ENCODE measurements at regions not wholly inside any gene's neighbourhood (a gene's known extent, or its start where the extent isn't known, plus 50 kb on each side); places are given as distances from the start of the nearest gene placed in this dataset.

- DNase-seq (ENCODE audit: low read depth in 1 of 2, low spot score in 1 of 2): no peak
These were observed 332.6 kb downstream of the SLC16A7 start for GRCh38 chr12:59928416-59928815.

DNA sequence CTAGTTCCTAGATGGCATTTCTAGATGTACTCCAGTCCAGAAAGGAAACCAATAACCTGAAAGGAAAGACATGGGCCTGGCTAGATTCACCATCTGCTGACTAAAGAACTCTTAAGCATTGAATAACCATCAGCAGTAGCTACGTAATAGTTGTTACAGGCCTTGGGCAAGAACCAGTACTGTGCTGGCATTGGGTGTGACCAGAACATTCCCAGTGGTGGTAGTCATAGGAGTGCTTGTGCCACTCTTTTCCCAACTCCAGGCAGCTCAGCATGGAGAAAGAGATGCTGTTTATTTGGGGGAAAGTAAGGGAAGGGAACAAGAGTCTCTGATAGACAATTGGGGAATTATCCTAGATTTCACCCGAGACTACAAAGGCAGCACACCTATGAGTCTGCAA is 333.3 kb downstream of the SLC16A7 start:
- no peak for DNase-seq (ENCODE audit: low read depth in 1 of 2, low spot score in 1 of 2)

DNA sequence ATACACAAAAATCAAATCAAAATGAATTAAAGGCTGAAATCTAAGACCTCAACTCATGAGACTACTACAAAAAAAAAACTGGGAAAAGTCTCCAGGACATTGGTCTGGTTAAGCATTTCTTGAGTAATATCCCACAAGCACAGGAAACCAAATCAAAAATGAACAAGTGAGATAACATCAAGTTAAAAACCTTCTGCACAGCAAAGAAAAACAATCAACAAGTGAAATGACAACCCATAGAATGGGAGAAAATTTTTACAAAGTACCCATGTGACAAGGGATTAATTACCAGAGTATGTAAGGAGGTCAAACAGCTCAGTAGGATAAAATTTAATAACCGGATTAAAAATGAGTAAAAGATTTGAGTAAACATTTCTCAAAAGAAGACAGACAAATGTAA is 338.7 kb downstream of the SLC16A7 start:
- DNase-seq (ENCODE audit: low read depth in 1 of 2, low spot score in 1 of 2): no peak

DNA sequence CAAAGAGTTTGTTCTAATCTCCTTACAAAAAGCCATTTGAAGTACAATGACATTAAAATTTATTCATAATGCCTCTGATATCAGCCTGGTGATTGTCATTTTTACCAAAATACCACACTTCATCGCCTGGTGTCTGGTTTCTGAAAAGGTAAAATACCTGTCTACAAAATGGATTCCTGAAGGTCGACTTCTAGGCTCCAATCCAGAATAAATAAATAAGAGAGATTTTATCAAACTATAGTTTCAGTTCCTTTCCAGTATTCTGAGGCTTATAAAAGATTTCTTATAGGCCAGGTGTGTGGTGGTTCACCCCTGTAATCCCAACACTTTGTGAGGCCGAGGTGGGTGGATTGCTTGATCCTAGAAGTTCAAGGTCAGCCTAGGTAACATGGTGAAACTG is 340.7 kb downstream of the SLC16A7 start:
- DNase-seq (ENCODE audit: low read depth in 1 of 2, low spot score in 1 of 2): no peak

- DNase-seq (ENCODE audit: low read depth in 1 of 2, low spot score in 1 of 2): no peak
These were observed 341.3 kb downstream of the SLC16A7 start for GRCh38 chr12:59937148-59937547.

- DNase-seq (ENCODE audit: low read depth in 1 of 2, low spot score in 1 of 2): no peak
These were observed 342.5 kb downstream of the SLC16A7 start for GRCh38 chr12:59938190-59938962.

GRCh38 chr12:59940631-59941342 is 345.0 kb downstream of the SLC16A7 start:
- DNase-seq (ENCODE audit: low read depth in 1 of 2, low spot score in 1 of 2): no peak

GRCh38 chr12:59941461-59941860 is 345.6 kb downstream of the SLC16A7 start:
- DNase-seq (ENCODE audit: low read depth in 1 of 2, low spot score in 1 of 2): no peak

DNA sequence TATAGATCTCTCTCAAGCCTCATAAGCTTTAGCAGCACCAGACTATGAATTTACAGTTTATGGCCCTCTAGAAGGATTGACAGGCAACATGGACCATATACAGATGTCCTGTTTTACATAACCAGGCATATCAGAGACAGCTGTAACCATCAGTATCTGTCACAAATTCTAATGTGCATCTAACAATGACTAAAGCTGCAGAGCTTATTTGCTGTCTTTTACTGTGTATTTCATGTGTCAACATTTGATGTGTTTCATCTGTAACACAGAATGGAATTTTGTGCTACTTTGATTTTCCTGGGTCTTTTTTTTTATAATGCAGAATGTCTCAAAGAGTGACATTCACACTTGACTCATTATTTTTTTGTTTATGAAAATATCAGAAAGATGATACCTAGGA is 348.3 kb downstream of the SLC16A7 start:
- no peak for DNase-seq (ENCODE audit: low read depth in 1 of 2, low spot score in 1 of 2)

DNA sequence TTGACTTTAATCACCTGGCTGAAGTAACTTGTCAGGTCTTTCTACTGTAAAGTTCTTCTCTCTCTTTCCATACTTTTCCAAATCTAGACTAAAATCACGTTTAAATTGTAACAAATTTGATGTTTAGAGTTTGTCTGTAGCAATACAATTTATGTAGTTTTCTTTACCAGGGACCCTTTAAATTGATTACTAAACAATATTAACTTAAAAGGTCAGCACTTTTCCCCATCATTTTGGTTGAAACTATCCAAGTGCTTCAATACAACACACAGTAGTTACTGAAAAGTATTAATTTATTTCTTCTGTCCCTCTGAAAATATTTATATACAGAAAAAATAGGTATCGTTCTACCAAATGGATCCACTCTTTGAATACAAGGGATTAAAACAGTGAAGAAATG is 350.8 kb downstream of the SLC16A7 start:
- no peak for DNase-seq (ENCODE audit: low read depth in 1 of 2, low spot score in 1 of 2)

DNA sequence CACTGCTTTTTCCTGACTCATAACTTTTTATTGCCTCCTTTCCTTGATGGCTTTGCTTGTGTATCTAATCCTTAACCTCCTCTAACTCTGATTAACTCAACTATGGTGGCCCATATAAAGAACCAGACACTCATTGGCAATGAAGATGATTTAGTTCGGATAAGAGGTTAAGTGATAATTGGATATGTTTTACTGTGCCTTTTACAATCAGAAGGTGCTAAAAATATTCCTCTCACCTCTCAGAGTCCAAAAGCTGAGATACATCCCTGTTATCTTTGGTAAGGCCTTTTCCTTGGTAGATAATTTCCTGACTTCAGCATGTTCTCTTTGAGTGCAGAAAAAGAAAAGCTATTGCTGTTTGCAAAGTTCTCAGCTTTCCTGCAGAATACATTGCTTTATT is 367.7 kb downstream of the SLC16A7 start:
- DNase-seq (ENCODE audit: low read depth in 1 of 2, low spot score in 1 of 2): no peak

DNA sequence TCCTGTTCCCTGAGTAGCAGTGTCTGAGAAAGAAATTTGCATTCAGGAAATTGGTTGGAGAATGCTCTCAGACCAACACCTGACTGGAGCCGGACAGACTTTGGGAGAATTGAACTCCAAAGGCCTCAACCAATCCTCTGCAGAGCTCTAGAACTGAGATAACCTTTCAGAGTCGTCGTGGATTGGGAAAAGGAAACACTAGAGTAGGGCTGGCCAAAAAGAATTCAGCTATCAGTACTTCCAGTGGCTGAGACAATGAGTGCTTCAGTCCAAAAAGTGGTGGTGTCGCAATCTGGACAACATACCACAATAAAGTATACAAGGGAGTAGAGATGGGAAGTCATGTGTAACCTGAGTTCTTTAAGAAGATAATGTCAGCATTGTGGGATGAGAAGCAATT is 377.1 kb downstream of the SLC16A7 start:
- no peak for DNase-seq (ENCODE audit: low read depth in 1 of 2, low spot score in 1 of 2)

DNA sequence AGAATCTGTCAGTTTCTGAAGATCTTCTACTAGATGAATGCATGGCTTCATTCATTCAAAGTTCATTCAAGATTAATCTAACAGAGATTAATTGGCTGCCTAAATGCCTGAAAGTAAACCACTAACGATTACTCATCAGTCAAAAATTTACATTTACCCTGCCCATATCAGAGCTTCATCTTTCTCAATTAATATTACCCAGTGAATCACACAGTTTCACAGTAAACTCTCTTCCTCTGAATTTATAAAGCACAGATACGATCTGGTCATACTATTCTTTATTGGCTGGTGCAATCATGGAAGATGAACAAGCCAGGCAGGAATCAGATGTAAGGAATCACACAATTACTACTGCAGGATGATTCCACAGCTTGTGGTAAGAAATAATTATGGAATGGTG is 377.7 kb downstream of the SLC16A7 start:
- DNase-seq (ENCODE audit: low read depth in 1 of 2, low spot score in 1 of 2): no peak

- no peak for DNase-seq (ENCODE audit: low read depth in 1 of 2, low spot score in 1 of 2)
These were observed 381.9 kb downstream of the SLC16A7 start for GRCh38 chr12:59977779-59978178.

GRCh38 chr12:59980476-59980875 is 384.6 kb downstream of the SLC16A7 start:
- no peak for DNase-seq (ENCODE audit: low read depth in 1 of 2, low spot score in 1 of 2)

DNA sequence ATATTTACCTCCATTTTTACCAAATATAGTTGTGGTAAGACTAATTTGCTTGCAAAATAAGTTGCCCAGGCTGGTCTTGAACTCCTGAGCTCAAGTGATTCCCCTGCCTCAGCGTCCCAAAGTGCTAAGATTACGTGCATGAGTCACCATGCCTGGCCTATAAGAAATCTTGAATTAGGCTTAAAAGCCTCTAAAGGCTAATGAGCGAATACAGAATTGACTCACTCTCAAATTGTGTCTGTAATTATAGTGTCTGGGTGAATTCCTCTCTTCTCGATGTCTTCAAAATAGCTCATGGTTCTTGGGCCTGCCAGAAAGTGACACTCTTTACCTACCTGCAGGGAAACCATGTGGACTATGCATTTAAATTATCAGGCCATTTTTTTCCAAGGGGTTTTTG is 403.5 kb downstream of the SLC16A7 start:
- no peak for DNase-seq (ENCODE audit: low read depth in 1 of 2, low spot score in 1 of 2)

DNA sequence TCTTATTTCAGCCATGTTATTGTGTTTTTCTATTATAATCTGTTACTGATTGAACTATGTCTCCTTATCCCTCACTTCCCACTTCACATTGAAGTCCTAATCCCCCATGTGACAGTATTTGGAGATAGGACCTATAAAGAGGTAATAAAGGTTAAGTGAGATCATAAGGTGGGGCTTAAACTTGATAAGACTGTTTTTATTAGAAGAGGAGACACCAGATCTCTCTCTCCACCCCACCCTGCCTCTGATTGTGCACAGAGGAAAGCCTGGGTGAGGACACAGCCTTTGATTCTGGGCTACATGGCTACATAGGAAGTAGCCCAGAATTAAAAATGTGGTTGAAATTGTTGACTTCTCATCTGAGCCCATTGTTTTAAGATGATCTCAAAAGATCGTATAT is 414.7 kb downstream of the SLC16A7 start:
- no peak for DNase-seq (ENCODE audit: low read depth in 1 of 2, low spot score in 1 of 2)

GRCh38 chr12:60012659-60013058 is 416.8 kb downstream of the SLC16A7 start:
- no peak for DNase-seq (ENCODE audit: low read depth in 1 of 2, low spot score in 1 of 2)

GRCh38 chr12:60014436-60014835 is 418.6 kb downstream of the SLC16A7 start:
- no peak for DNase-seq (ENCODE audit: low read depth in 1 of 2, low spot score in 1 of 2)

DNA sequence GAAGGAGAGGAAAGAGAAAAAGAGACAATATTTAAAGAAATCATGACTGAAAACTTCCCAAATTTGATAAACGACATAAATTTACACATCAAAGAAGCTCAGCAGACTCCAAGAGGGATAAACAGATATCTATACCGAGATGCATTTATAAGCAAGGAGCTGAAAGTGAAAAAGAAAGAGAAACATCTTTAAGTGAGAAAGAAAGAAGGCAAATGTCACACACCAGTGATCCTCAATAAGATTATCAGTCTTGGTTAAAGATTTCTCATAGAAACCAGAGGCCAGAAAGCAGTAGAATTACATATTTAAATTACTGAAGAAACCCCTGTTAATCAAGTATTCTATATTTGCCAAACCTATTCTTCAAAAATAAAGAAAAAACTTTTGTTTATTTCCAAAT is 424.2 kb downstream of the SLC16A7 start:
- DNase-seq (ENCODE audit: low read depth in 1 of 2, low spot score in 1 of 2): no peak

- no peak for DNase-seq (ENCODE audit: low read depth in 1 of 2, low spot score in 1 of 2)
These were observed 425.4 kb downstream of the SLC16A7 start for GRCh38 chr12:60021235-60021634.

DNA sequence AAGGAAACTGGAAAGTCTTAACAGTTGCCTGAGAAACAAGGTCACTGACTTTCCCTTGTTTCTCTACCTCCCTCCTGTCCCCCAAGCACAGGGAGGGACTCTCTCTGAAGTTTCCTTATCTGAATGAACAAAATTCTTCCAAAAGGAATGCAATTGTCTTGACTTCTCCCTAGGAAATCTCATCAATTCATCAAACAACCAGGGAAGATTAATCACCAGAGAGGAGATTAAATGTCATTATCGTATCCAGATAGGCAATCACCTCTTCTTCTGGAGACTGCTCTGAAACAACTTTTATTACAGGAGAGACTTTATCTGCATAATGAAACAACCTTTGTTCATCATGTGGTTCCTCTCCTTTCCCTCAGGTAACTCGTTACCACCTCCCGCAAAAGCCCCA is 431.4 kb downstream of the SLC16A7 start:
- no peak for DNase-seq (ENCODE audit: low read depth in 1 of 2, low spot score in 1 of 2)

- no peak for DNase-seq (ENCODE audit: low read depth in 1 of 2, low spot score in 1 of 2)
These were observed 438.3 kb downstream of the SLC16A7 start for GRCh38 chr12:60034147-60034546.

Measured in activated CD4-positive, alpha-beta T cell treated with anti-CD3 and anti-CD28 coated beads, Interleukin-2, amount 50 U/mL, for 24 hours (primary cell).